ENCODE measurements at regions not wholly inside any gene's neighbourhood (a gene's known extent, or its start where the extent isn't known, plus 50 kb on each side); places are given as distances from the start of the nearest gene placed in this dataset.

DNA sequence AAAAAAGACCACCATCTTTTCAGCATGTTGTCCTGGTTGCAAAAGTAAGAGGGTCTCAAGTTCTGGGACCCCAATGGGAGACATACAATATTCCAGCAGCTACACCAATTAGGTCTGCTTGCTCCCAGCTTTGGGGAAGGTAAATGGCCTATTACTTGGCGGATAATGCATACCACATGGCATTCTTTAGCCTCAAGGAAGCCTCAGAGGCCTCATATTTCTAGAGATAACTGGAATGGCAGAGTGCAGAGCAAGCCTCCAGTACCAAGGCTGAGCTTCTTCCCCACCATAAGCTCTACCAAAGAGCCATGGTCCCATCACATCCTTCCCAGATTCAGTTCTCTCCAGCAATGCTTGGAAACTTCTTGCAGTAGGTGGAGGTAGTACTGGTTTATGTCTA, 493.8 kb downstream of the SHQ1 start:
- TF ChIP-seq, protein P1, sequence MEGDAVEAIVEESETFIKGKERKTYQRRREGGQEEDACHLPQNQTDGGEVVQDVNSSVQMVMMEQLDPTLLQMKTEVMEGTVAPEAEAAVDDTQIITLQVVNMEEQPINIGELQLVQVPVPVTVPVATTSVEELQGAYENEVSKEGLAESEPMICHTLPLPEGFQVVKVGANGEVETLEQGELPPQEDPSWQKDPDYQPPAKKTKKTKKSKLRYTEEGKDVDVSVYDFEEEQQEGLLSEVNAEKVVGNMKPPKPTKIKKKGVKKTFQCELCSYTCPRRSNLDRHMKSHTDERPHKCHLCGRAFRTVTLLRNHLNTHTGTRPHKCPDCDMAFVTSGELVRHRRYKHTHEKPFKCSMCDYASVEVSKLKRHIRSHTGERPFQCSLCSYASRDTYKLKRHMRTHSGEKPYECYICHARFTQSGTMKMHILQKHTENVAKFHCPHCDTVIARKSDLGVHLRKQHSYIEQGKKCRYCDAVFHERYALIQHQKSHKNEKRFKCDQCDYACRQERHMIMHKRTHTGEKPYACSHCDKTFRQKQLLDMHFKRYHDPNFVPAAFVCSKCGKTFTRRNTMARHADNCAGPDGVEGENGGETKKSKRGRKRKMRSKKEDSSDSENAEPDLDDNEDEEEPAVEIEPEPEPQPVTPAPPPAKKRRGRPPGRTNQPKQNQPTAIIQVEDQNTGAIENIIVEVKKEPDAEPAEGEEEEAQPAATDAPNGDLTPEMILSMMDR (IDR thresholded peaks at IDR 0.05; ENCODE audit: low read length), result no peak
- no peak for TF ChIP-seq EZH2 (optimal IDR thresholded peaks at IDR 0.05; ENCODE audit: low read depth, low read length)
